HG03196 (cell line): ENCODE measurements at regions not wholly inside any gene's neighbourhood (a gene's known extent, or its start where the extent isn't known, plus 50 kb on each side); places are given as distances from the start of the nearest gene placed in this dataset.
"Not testable (repeated sequence)": the region's sequence is repeated elsewhere in the genome, so short reads cannot be mapped to it uniquely, and the experiment has no call there.

ENCODE experiments used
- ATAC-seq: cut with Tn5 transposase; IDR thresholded peaks from one replicate; pipeline ENCODE4 v1.9.1; 2021; ENCODE audit not compliant: unreplicated experiment

DNA sequence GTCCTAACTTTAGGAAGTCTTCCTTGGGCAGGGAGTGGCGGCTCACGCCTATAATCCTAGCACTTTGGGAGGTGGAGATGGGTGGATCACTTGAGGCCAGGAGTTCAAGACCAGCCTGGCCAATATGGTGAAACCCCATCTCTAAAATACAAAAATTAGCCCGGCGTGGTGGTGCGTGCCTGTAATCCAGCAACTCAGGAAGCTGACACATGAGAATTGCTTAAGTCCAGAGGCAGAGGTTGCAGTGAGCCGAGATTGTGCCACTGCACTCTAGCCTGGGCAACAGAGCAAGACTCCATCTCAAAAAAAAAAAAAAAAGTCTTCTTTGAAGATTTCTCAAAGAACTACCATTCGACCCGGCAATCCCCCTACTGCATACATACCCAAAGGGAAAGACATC, 50.0 kb upstream of the GPCPD1 start:
- not testable (repeated sequence) for ATAC-seq
